GM20000 (cell line): ENCODE measurements at regions not wholly inside any gene's neighbourhood (a gene's known extent, or its start where the extent isn't known, plus 50 kb on each side); places are given as distances from the start of the nearest gene placed in this dataset.

Experiments
- DNase-seq: peaks from one replicate; pipeline ENCODE4 v3.0.0; 2012; ENCODE audit warnings: low spot score
- TF ChIP-seq, protein P1 (sequence below): IDR thresholded peaks from 2 replicates; pipeline ENCODE4 v1.5.1; 2012; ENCODE audit warnings: mild to moderate bottlenecking, control low read depth; ENCODE audit errors: extremely low read depth, missing control alignments

DNA sequence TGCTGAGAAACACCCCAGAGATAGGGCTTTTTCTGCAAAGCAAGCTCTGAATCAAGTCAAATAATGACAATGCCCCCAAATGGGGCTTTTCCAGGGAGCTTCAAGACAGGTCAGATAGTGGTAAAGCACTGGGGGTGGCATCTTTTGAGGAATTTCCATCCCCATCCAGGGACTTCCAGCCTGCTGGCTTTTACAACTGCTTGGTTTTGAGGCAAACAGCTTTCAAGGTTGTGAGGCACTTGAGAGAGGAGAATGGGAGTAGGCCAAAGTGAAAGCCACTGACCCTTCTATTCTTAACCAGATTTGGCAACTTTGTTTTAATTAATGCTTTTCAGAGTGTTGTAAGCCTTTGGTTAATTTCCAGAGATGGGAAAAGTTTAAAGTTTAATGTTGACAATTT, 762.0 kb upstream of the POU3F3 start:
- TF ChIP-seq, protein P1, sequence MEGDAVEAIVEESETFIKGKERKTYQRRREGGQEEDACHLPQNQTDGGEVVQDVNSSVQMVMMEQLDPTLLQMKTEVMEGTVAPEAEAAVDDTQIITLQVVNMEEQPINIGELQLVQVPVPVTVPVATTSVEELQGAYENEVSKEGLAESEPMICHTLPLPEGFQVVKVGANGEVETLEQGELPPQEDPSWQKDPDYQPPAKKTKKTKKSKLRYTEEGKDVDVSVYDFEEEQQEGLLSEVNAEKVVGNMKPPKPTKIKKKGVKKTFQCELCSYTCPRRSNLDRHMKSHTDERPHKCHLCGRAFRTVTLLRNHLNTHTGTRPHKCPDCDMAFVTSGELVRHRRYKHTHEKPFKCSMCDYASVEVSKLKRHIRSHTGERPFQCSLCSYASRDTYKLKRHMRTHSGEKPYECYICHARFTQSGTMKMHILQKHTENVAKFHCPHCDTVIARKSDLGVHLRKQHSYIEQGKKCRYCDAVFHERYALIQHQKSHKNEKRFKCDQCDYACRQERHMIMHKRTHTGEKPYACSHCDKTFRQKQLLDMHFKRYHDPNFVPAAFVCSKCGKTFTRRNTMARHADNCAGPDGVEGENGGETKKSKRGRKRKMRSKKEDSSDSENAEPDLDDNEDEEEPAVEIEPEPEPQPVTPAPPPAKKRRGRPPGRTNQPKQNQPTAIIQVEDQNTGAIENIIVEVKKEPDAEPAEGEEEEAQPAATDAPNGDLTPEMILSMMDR, result no peak
- no peak for DNase-seq

DNA sequence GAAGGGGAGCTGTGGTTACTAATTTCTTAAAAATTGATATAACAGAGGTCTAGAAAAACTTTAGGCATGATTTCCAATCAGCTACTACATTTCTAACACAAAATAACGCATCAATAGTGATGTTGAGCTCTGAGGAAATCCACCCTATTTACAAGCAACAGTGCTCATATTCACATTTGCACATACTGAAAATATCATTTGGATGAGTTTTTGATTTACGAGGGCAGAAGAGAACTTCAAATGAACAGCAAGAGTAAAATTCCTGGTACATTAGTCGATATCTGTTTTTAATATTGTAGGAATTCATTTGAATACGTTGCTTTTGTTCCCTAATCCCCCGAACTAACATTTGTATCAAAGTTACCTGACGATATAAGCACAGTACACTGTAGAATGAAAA, 761.0 kb upstream of the POU3F3 start:
- TF ChIP-seq, protein P1, result no peak
- no peak for DNase-seq

DNA sequence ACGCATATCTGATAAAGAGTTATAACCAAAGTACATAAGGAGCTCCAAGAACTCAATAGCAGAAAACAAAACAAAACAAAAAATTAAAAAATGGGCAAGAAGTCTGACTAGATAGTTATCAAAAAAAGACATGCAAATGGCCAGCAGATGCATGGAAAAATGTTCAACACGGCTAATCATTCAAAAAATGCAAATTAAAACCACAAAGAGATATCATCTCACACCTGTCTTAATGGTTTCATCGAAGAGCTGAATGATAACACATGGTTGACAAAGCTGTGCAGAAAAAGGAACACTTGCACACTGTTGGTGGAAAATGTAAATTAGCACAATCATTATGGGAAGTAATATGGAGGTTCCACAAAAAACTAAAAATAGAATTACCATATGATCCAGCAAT, 751.3 kb upstream of the POU3F3 start:
- TF ChIP-seq, protein P1, result no peak
- DNase-seq, result no peak

DNA sequence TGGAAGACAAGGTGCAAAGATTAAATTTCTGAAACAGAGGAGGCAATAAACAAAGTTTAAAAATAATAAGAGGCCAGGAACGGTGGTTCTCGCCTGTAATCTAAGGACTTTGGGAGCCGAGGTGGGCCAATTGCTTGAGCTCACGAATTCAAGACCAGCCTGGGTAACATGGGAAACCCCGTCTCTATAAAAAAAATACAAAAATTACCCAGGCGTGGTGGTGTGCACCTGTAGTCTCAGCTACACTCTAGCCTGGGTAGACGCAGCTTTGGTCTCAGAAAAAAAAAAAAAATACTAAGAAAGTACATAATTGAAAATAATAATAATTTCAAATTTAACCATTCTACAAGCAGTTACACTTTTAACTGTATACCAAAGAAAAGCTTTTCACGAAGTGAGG, 744.6 kb upstream of the POU3F3 start:
- DNase-seq, result no peak
- TF ChIP-seq, protein P1, result no peak

DNA sequence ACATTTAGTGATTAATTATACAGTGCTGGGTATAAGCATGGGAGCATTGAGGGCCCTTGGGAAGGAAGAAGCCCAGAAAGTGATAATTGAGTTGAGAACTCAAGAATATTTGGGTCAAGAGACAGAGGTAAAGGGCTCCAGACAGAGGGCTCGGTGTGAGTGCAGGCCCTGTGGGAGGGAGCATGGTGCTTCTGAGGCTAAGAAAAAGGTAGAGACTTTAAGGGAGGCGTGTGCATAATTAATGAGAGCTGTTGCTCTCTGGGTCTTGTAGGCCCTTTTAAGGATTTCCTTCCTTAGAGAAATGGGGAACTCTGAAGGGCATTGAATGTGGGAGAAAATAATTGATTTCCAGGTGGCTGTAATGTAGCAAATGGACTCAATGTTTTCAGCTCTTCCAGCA, 735.0 kb upstream of the POU3F3 start:
- TF ChIP-seq, protein P1, result no peak
- no peak for DNase-seq

DNA sequence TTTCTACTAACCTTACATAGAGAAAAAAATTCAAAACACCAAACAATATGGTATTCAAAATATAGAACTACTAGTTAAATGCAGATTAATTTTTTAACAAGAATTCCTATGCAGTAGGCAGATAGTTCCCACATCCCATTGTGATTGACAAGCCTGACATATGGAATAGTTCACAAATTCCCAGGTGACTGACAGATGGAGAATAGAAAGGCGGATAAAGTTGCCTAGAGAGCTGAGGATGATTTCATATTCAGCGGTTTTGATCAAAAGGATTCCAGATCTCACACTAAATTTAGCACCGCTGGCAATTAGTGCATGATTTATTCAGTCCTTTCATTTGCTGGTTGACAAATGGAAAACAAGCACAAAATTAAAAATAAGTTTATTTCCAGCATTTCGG, 733.7 kb upstream of the POU3F3 start:
- TF ChIP-seq, protein P1, result no peak
- DNase-seq, result no peak

DNA sequence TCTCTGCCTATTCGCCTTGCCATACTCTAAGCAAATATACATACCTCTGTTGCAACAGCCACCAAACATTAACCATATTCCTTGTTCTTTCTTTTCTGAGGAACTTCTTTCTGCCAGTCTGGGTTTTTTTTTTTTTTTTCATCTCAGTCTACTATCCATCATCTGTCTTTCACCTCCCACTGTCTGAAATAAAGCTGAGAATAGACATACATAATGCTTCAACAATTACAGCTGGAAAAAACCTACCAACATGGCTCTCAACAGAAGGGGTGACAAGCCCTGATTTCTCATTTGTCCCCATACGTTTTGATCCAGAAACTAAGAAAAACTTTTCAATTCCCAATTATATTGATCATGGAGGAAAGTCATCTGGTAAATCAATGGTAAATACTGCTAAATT, 728.8 kb upstream of the POU3F3 start:
- no peak for DNase-seq
- TF ChIP-seq, protein P1, result no peak
